K562 (cell line): ENCODE measurements at regions not wholly inside any gene's neighbourhood (a gene's known extent, or its start where the extent isn't known, plus 50 kb on each side); places are given as distances from the start of the nearest gene placed in this dataset.

Experiments used
- CBX5 ChIP-seq: IDR thresholded peaks from 2 replicates; pipeline ENCODE4 v1.6.1; 2014; ENCODE audit warnings: low read depth, borderline replicate concordance
- TF ChIP-seq, protein P1 (sequence below): fragments of 200-600 bp; sonication (generic); IDR thresholded peaks from one replicate; pipeline ENCODE4 v1.6.1; 2012; ENCODE audit warnings: mild to moderate bottlenecking, low read depth, low read length, inconsistent platforms
- TF ChIP-seq, protein P2 (sequence below): sonication (generic); formaldehyde crosslinking; IDR thresholded peaks from 2 replicates; pipeline ENCODE4 v1.8.1; 2023; ENCODE audit warnings: mild to moderate bottlenecking, missing genetic modification reagents

DNA sequence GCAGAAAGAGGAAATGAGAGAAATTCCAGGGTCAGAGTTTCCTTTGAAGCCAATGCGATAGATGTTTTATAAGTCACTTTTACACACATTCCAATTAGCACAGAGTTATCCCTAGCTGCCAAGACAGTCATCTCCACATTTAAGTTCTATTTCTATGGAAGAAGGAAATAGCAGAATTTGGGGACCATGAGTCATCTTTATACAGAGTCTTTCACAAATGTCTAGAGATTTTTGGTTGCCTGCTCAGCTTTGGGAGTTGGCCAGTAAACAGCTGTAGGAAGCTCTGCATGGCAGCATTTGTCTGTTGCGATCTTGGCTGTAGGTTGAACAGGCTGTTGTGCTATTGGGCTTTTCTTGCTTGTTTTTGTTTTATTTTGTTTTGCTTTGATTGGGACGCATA is 884.3 kb downstream of the GALC start (continued):
- TF ChIP-seq, protein P1, sequence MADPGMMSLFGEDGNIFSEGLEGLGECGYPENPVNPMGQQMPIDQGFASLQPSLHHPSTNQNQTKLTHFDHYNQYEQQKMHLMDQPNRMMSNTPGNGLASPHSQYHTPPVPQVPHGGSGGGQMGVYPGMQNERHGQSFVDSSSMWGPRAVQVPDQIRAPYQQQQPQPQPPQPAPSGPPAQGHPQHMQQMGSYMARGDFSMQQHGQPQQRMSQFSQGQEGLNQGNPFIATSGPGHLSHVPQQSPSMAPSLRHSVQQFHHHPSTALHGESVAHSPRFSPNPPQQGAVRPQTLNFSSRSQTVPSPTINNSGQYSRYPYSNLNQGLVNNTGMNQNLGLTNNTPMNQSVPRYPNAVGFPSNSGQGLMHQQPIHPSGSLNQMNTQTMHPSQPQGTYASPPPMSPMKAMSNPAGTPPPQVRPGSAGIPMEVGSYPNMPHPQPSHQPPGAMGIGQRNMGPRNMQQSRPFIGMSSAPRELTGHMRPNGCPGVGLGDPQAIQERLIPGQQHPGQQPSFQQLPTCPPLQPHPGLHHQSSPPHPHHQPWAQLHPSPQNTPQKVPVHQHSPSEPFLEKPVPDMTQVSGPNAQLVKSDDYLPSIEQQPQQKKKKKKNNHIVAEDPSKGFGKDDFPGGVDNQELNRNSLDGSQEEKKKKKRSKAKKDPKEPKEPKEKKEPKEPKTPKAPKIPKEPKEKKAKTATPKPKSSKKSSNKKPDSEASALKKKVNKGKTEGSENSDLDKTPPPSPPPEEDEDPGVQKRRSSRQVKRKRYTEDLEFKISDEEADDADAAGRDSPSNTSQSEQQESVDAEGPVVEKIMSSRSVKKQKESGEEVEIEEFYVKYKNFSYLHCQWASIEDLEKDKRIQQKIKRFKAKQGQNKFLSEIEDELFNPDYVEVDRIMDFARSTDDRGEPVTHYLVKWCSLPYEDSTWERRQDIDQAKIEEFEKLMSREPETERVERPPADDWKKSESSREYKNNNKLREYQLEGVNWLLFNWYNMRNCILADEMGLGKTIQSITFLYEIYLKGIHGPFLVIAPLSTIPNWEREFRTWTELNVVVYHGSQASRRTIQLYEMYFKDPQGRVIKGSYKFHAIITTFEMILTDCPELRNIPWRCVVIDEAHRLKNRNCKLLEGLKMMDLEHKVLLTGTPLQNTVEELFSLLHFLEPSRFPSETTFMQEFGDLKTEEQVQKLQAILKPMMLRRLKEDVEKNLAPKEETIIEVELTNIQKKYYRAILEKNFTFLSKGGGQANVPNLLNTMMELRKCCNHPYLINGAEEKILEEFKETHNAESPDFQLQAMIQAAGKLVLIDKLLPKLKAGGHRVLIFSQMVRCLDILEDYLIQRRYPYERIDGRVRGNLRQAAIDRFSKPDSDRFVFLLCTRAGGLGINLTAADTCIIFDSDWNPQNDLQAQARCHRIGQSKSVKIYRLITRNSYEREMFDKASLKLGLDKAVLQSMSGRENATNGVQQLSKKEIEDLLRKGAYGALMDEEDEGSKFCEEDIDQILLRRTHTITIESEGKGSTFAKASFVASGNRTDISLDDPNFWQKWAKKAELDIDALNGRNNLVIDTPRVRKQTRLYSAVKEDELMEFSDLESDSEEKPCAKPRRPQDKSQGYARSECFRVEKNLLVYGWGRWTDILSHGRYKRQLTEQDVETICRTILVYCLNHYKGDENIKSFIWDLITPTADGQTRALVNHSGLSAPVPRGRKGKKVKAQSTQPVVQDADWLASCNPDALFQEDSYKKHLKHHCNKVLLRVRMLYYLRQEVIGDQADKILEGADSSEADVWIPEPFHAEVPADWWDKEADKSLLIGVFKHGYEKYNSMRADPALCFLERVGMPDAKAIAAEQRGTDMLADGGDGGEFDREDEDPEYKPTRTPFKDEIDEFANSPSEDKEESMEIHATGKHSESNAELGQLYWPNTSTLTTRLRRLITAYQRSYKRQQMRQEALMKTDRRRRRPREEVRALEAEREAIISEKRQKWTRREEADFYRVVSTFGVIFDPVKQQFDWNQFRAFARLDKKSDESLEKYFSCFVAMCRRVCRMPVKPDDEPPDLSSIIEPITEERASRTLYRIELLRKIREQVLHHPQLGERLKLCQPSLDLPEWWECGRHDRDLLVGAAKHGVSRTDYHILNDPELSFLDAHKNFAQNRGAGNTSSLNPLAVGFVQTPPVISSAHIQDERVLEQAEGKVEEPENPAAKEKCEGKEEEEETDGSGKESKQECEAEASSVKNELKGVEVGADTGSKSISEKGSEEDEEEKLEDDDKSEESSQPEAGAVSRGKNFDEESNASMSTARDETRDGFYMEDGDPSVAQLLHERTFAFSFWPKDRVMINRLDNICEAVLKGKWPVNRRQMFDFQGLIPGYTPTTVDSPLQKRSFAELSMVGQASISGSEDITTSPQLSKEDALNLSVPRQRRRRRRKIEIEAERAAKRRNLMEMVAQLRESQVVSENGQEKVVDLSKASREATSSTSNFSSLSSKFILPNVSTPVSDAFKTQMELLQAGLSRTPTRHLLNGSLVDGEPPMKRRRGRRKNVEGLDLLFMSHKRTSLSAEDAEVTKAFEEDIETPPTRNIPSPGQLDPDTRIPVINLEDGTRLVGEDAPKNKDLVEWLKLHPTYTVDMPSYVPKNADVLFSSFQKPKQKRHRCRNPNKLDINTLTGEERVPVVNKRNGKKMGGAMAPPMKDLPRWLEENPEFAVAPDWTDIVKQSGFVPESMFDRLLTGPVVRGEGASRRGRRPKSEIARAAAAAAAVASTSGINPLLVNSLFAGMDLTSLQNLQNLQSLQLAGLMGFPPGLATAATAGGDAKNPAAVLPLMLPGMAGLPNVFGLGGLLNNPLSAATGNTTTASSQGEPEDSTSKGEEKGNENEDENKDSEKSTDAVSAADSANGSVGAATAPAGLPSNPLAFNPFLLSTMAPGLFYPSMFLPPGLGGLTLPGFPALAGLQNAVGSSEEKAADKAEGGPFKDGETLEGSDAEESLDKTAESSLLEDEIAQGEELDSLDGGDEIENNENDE = no peak
- no peak for TF ChIP-seq CBX5
- TF ChIP-seq, protein P2, sequence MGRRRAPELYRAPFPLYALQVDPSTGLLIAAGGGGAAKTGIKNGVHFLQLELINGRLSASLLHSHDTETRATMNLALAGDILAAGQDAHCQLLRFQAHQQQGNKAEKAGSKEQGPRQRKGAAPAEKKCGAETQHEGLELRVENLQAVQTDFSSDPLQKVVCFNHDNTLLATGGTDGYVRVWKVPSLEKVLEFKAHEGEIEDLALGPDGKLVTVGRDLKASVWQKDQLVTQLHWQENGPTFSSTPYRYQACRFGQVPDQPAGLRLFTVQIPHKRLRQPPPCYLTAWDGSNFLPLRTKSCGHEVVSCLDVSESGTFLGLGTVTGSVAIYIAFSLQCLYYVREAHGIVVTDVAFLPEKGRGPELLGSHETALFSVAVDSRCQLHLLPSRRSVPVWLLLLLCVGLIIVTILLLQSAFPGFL (CRISPR knock-in tag) = no peak
